Fibroblast of lung (primary cell): ENCODE measurements at regions not wholly inside any gene's neighbourhood (a gene's known extent, or its start where the extent isn't known, plus 50 kb on each side); places are given as distances from the start of the nearest gene placed in this dataset.

Experiments used
- CTCF ChIP-seq, 2 donors: IDR thresholded peaks in 1 of 2; conservative IDR thresholded peaks in 1 of 2; 1 replicate in 1 of 2; 2 replicates in 1 of 2; pipeline ENCODE4 v1.5.1; 2011 to 2012; ENCODE audit warnings: low read length in 2 of 2, control low read depth in 1 of 2, inconsistent platforms in 1 of 2, low read depth in 1 of 2, mild to moderate bottlenecking in 1 of 2
- EZH2 ChIP-seq: IDR thresholded peaks from 2 replicates; pipeline ENCODE4 v1.5.1; 2012; ENCODE audit warnings: low read length, control low read depth, mild to moderate bottlenecking; ENCODE audit errors: missing control alignments

- TF ChIP-seq EZH2 (no peak), CTCF (conservative IDR thresholded peaks at IDR 0.05 in 1 of 2, IDR thresholded peaks at IDR 0.05 in 1 of 2; ENCODE audit: low read depth in 1 of 2, low read length in 2 of 2) (no peak)
Measured at GRCh38 chr20:57921676-57922075, 211.9 kb upstream of the PMEPA1 start.
